CD8-positive, alpha-beta memory T cell (primary cell): ENCODE measurements at regions not wholly inside any gene's neighbourhood (a gene's known extent, or its start where the extent isn't known, plus 50 kb on each side); places are given as distances from the start of the nearest gene placed in this dataset.

Experiments
- CTCF ChIA-PET: fragments of 350-600 bp; sonication (Branson Sonifier 250); formaldehyde crosslinking; loops from one replicate; lab custom pipeline; 2021; ENCODE audit warnings: antibody characterized with exemption; lab: Charles Lee
- POLR2A ChIA-PET: fragments of 350-600 bp; sonication (Branson Sonifier 250); formaldehyde crosslinking; loops from one replicate; lab custom pipeline; 2021; ENCODE audit warnings: antibody characterized with exemption; lab: Charles Lee
- DNase-seq, 5 donors: peaks; one replicate each; pipeline versions ENCODE4 v3.0.0 to v3.0.0-alpha.2; 2020 to 2022; ENCODE audit warnings: mixed read lengths in 1 of 5
- H3K27ac ChIP-seq: one replicate; pipeline ENCODE4 v1.7.0; 2013; ENCODE audit warnings: low read depth, mild to moderate bottlenecking, low read length, moderate library complexity
- H3K27me3 ChIP-seq: 2 replicates; pipeline ENCODE4 v1.7.0; 2013; ENCODE audit warnings: low read length, mild to moderate bottlenecking; ENCODE audit not compliant: insufficient read depth, poor library complexity, severe bottlenecking
- H3K36me3 ChIP-seq: 2 replicates; pipeline ENCODE4 v1.7.0; 2013; ENCODE audit warnings: mild to moderate bottlenecking, low read length, moderate library complexity; ENCODE audit not compliant: insufficient read depth
- H3K4me1 ChIP-seq: 2 replicates; pipeline ENCODE4 v1.7.0; 2013; ENCODE audit warnings: mild to moderate bottlenecking, low read length, moderate library complexity; ENCODE audit not compliant: insufficient read depth
- H3K4me3 ChIP-seq: 2 replicates; pipeline ENCODE4 v1.7.0; 2013; ENCODE audit warnings: mild to moderate bottlenecking, low read length
- H3K9me3 ChIP-seq: 2 replicates; pipeline ENCODE4 v1.7.0; 2013; ENCODE audit warnings: mild to moderate bottlenecking, low read length
- H3K27ac Mint-ChIP-seq, 8 donors: one replicate each; pipeline ENCODE4 v1.8.0; 2020 to 2021; ENCODE audit warnings: mixed read lengths in 8 of 8, mild to moderate bottlenecking in 6 of 8, inconsistent platforms in 3 of 8, moderate library complexity in 3 of 8
- H3K27me3 Mint-ChIP-seq, 2 donors: one replicate each; pipeline ENCODE4 v1.8.0; 2020 to 2021; ENCODE audit warnings: mixed read lengths in 2 of 2, mild to moderate bottlenecking in 1 of 2, moderate library complexity in 1 of 2
- H3K36me3 Mint-ChIP-seq, 3 donors: one replicate each; pipeline ENCODE4 v1.8.0; 2020 to 2021; ENCODE audit warnings: mixed read lengths in 3 of 3, inconsistent platforms in 1 of 3, mild to moderate bottlenecking in 1 of 3
- H3K4me1 Mint-ChIP-seq, 3 donors: one replicate each; pipeline ENCODE4 v1.8.0; 2020 to 2021; ENCODE audit warnings: mixed read lengths in 3 of 3, inconsistent platforms in 1 of 3, mild to moderate bottlenecking in 1 of 3
- H3K4me3 Mint-ChIP-seq, 7 donors: one replicate each; pipeline ENCODE4 v1.8.0; 2020 to 2021; ENCODE audit warnings: mixed read lengths in 7 of 7, mild to moderate bottlenecking in 6 of 7, moderate library complexity in 4 of 7, inconsistent platforms in 2 of 7
- H3K9me3 Mint-ChIP-seq, 5 donors: one replicate each; pipeline ENCODE4 v1.8.0; 2020 to 2022; ENCODE audit warnings: mixed read lengths in 5 of 5, mild to moderate bottlenecking in 3 of 5, moderate library complexity in 2 of 5, inconsistent platforms in 1 of 5

DNA sequence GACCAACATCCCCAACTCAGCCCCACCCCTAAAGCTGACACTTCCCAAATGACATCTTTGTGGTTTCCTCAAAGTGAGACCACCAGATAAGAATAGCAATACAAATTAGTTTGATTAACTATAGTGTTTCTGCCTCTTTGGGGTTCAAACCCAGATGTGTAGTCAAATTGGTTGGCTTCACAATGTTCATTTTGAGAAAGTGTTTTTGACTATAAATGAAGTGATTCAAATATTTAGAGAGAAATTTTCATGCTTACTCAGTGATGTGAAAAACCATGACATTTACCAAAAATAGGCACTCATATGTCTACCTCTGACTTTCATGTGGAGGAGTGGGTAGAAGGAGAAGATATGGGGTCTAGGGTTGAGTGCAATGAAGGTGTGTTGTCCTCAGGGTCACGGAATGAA is 218.4 kb downstream of the BCAT1 start:
- ChIA-PET POLR2A (no interaction called here), CTCF (no interaction called here)
- Histone ChIP-seq H3K4me1 (no peaks in the 10 kb centered on the region), H3K27me3 (peaks cover 3% of the 10 kb centered on the region), H3K4me3 (no peak overlapping the region), H3K27ac (no peak overlapping the region), H3K36me3 (no peaks in the 10 kb centered on the region), H3K9me3 (no peaks in the 10 kb centered on the region)
- Mint-ChIP-seq H3K27ac (no peak overlapping the region), H3K36me3 (no peaks in the 10 kb centered on the region), H3K27me3 (no peaks in the 10 kb centered on the region), H3K9me3 (no peaks in the 10 kb centered on the region), H3K4me3 (no peak overlapping the region), H3K4me1 (peaks cover 7 to 14% (median 8%) of the 10 kb centered on the region in 3 donors)
- no peak for DNase-seq

DNA sequence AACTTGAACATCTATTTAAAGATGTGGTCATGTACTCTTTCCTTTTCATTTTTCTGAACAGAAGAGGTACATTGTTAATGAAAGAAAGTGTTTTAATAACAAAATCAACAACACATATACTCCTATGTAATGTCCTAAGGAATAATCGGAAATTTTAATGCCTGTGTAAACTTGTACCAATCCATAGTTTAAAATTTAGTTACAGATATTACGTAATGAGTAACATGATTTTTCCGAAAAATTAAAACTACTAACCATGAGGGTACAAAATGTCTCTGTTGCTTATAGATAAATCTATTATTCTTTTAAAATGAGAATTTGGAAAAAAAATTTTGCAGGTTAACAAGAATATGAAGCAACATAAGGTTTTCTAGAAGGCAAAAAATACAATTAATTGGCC is 220.1 kb downstream of the BCAT1 start:
- H3K36me3 Mint-ChIP-seq, result no peaks in the 10 kb centered on the region
- peaks cover 7 to 14% (median 8%) of the 10 kb centered on the region in 3 donors for H3K4me1 Mint-ChIP-seq
- Histone ChIP-seq H3K4me3 (no peak overlapping the region), H3K27me3 (peaks cover 3% of the 10 kb centered on the region), H3K36me3 (no peaks in the 10 kb centered on the region), H3K27ac (no peak overlapping the region), H3K9me3 (no peaks in the 10 kb centered on the region), H3K4me1 (no peaks in the 10 kb centered on the region)
- no peaks in the 10 kb centered on the region for H3K9me3 Mint-ChIP-seq
- H3K27me3 Mint-ChIP-seq, result no peaks in the 10 kb centered on the region
- DNase-seq, result no peak
- ChIA-PET POLR2A (no interaction called here), CTCF (no interaction called here)
- no peak overlapping the region for H3K27ac Mint-ChIP-seq
- no peak overlapping the region for H3K4me3 Mint-ChIP-seq

DNA sequence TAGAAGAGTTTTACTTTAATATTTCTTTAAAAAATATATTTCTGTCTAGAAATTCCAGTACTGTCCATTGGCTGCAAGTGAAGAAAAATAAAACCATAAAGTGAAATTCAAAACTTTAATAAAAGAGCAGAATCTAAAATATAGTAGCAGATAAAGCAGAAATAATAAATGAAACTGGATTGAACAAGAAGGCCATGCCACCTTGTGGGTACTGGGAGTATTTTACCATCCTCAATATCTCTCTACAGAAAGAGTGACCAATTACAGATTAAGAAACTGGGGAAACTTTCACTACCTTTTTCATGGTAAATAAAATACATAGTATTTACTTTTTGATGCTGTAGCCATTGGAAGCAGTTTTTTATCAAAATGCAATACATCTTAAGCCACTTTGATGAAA is 220.5 kb downstream of the BCAT1 start:
- H3K9me3 ChIP-seq, result no peaks in the 10 kb centered on the region
- POLR2A ChIA-PET, result no interaction called here
- H3K27ac ChIP-seq, result no peak overlapping the region
- no peaks in the 10 kb centered on the region for H3K4me1 ChIP-seq
- DNase-seq, result no peak
- Mint-ChIP-seq H3K9me3 (no peaks in the 10 kb centered on the region), H3K27ac (no peak overlapping the region), H3K27me3 (no peaks in the 10 kb centered on the region), H3K4me1 (peaks cover 7 to 14% (median 8%) of the 10 kb centered on the region in 3 donors), H3K4me3 (no peak overlapping the region), H3K36me3 (no peaks in the 10 kb centered on the region)
- no peaks in the 10 kb centered on the region for H3K36me3 ChIP-seq
- CTCF ChIA-PET, result no interaction called here
- peaks cover 3% of the 10 kb centered on the region for H3K27me3 ChIP-seq
- H3K4me3 ChIP-seq, result no peak overlapping the region

DNA sequence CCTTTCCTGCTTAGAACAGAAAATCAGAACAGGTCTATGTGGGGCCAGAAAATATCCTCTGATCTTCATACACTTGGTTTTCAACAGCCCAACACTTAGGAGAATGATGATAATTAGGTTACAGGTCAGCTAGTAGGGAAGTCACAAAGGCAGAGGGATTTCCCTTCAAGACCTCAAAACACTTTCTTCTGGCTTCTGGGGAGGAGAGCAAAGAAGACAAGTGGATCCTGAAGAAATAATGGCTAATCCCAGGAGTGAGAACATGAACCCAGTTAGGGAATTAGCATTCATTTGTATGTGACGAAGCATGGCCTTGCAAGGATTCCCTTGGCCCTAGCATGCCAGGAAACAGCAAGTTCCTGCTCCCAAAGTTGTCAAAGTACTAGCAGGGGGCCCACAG is 223.3 kb downstream of the BCAT1 start:
- no peak overlapping the region for H3K27ac ChIP-seq
- Mint-ChIP-seq H3K27ac (no peak overlapping the region), H3K9me3 (no peaks in the 10 kb centered on the region), H3K4me1 (peaks cover 7 to 12% (median 7%) of the 10 kb centered on the region in 3 donors), H3K36me3 (peaks cover 0 to 5% (median 1%) of the 10 kb centered on the region in 3 donors), H3K27me3 (no peaks in the 10 kb centered on the region), H3K4me3 (no peak overlapping the region)
- ChIA-PET POLR2A (no interaction called here), CTCF (no interaction called here)
- H3K9me3 ChIP-seq, result no peaks in the 10 kb centered on the region
- no peak overlapping the region for H3K4me3 ChIP-seq
- H3K27me3 ChIP-seq, result no peaks in the 10 kb centered on the region
- no peaks in the 10 kb centered on the region for H3K36me3 ChIP-seq
- DNase-seq, result no peak
- no peaks in the 10 kb centered on the region for H3K4me1 ChIP-seq

DNA sequence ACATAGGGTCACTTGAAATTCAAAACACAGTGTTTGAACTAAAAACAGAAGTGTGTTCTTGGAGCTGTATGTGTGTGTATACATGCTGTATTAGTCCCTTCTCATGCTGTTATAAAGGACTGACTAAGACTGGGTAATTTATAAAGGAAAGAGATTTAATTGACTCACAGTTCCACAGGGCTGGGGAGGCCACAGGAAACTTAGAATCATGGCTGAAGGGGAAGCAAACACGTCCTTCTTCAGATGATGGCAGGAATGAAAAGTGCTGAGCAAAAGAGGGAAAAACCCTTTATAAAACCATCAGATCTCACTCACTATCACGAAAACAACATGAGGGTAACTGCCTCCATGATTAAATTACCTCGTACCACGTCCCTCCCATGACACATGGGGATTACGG is 224.1 kb downstream of the BCAT1 start:
- H3K27ac ChIP-seq, result no peak overlapping the region
- Mint-ChIP-seq H3K36me3 (peaks cover 0 to 8% (median 1%) of the 10 kb centered on the region in 3 donors), H3K9me3 (no peaks in the 10 kb centered on the region), H3K27ac (peak overlapping the region in 1 of 8 donors; percentile 21), H3K4me1 (peaks cover 5 to 9% (median 7%) of the 10 kb centered on the region in 3 donors), H3K4me3 (no peak overlapping the region), H3K27me3 (no peaks in the 10 kb centered on the region)
- no peaks in the 10 kb centered on the region for H3K36me3 ChIP-seq
- POLR2A ChIA-PET, result no interaction called here
- no peaks in the 10 kb centered on the region for H3K4me1 ChIP-seq
- no peak for DNase-seq
- H3K27me3 ChIP-seq, result no peaks in the 10 kb centered on the region
- CTCF ChIA-PET, result no interaction called here
- H3K4me3 ChIP-seq, result no peak overlapping the region
- H3K9me3 ChIP-seq, result no peaks in the 10 kb centered on the region

DNA sequence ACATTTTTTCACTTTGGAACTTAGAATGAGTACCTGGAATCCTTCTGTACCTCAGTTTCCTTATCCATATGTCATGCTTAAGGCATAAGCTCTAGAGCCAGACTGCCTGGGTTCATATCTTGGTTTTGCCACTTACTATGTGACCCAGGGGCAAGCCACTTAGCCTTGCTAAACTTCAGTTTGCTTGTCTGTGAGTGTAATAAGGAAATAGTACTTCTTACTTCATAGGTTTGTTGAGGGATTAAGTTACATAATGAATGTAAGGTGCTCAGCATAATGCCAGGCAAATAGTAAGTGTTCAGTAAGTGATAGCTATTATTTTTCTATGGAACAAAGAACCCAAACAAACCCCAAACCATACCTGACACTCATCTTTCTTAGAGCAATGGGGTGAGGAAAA is 225.1 kb downstream of the BCAT1 start:
- DNase-seq, result no peak
- no peak overlapping the region for H3K4me3 ChIP-seq
- no peaks in the 10 kb centered on the region for H3K27me3 Mint-ChIP-seq
- ChIA-PET POLR2A (no interaction called here), CTCF (no interaction called here)
- no peaks in the 10 kb centered on the region for H3K9me3 Mint-ChIP-seq
- H3K4me3 Mint-ChIP-seq, result no peak overlapping the region
- H3K27ac Mint-ChIP-seq, result no peak overlapping the region
- peaks cover 5% of the 10 kb centered on the region for H3K4me1 ChIP-seq
- H3K9me3 ChIP-seq, result no peaks in the 10 kb centered on the region
- peaks cover 11 to 14% (median 12%) of the 10 kb centered on the region in 3 donors for H3K4me1 Mint-ChIP-seq
- H3K36me3 ChIP-seq, result no peaks in the 10 kb centered on the region
- H3K36me3 Mint-ChIP-seq, result peaks cover 0 to 8% (median 1%) of the 10 kb centered on the region in 3 donors
- H3K27ac ChIP-seq, result no peak overlapping the region
- no peaks in the 10 kb centered on the region for H3K27me3 ChIP-seq

DNA sequence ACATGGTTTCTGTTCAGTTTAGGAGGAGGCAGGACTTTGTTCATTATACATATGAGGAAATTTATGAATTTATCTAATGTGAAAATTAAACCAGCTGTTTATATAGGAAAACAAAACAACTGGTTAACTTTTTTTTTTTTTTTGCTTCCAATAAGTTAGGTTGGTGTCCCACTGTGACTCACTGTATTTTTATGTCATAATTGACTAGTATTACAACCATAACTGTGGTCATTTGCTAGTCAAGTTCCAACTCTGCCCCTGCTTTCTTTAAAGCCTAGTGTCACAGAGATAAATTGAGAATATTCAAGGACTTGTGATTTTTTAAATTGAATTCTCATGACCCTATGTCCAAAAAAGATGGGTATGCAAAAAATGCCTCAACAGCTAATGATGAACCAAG is 227.7 kb downstream of the BCAT1 start:
- no peaks in the 10 kb centered on the region for H3K36me3 ChIP-seq
- Mint-ChIP-seq H3K36me3 (peaks cover 0 to 8% (median 1%) of the 10 kb centered on the region in 3 donors), H3K4me1 (peaks cover 17 to 23% (median 22%) of the 10 kb centered on the region in 3 donors), H3K27ac (peak overlapping the region in 1 of 8 donors; percentile 10), H3K9me3 (no peaks in the 10 kb centered on the region), H3K4me3 (no peak overlapping the region), H3K27me3 (no peaks in the 10 kb centered on the region)
- H3K27me3 ChIP-seq, result no peaks in the 10 kb centered on the region
- ChIA-PET CTCF (no interaction called here), POLR2A (no interaction called here)
- no peak for DNase-seq
- no peak overlapping the region for H3K27ac ChIP-seq
- peaks cover 5% of the 10 kb centered on the region for H3K4me1 ChIP-seq
- no peaks in the 10 kb centered on the region for H3K9me3 ChIP-seq
- no peak overlapping the region for H3K4me3 ChIP-seq

DNA sequence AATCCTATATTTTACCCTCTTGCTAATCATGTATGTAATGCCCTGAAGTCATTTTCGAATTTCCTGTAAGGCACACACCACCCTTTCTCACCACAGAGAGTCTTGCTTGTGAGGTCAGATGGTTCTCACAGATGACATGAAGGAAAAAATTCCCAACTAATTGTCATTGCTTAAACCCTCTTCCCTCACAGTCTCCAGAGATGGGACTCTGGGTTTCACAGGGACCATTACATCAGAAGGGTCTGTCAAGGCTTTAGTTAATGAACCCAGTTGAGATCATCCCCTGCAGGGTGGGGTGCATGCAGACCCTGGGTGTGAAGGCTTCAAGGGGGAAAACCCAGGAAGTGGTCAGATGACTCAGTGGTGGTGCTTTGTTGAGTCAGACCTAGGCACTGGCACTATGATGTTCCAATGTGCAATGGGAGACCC is 229.6 kb downstream of the BCAT1 start:
- Mint-ChIP-seq H3K36me3 (peaks cover 0 to 8% (median 1%) of the 10 kb centered on the region in 3 donors), H3K27me3 (no peaks in the 10 kb centered on the region), H3K9me3 (no peaks in the 10 kb centered on the region), H3K4me3 (peak overlapping the region in 4 of 7 donors; percentile 5 to 33 (median 15)), H3K4me1 (peaks cover 17 to 23% (median 22%) of the 10 kb centered on the region in 3 donors), H3K27ac (peak overlapping the region in 4 of 8 donors; percentile 9 to 62 (median 24))
- DNase-seq, result peak in 2 of 5 donors; percentile 5 to 66
- ChIA-PET POLR2A (no interaction called here), CTCF (no interaction called here)
- H3K4me3 ChIP-seq, result no peak overlapping the region
- no peaks in the 10 kb centered on the region for H3K27me3 ChIP-seq
- no peaks in the 10 kb centered on the region for H3K36me3 ChIP-seq
- H3K4me1 ChIP-seq, result peaks cover 5% of the 10 kb centered on the region
- H3K27ac ChIP-seq, result no peak overlapping the region
- no peaks in the 10 kb centered on the region for H3K9me3 ChIP-seq
